CD14-positive monocyte (primary cell): ENCODE measurements at regions not wholly inside any gene's neighbourhood (a gene's known extent, or its start where the extent isn't known, plus 50 kb on each side); places are given as distances from the start of the nearest gene placed in this dataset.

ENCODE experiments used
- DNase-seq, 3 donors: peaks; one replicate each; pipeline ENCODE4 v3.0.0-alpha.2; 2011 to 2022
- H2AFZ ChIP-seq: 2 replicates; pipeline ENCODE4 v1.6.0; 2012; ENCODE audit warnings: mild to moderate bottlenecking, low read depth, low read length, inconsistent platforms; ENCODE audit not compliant: insufficient read depth, poor library complexity, severe bottlenecking
- H3K27ac ChIP-seq, 2 donors: 1 replicate in 1 of 2; 2 replicates in 1 of 2; pipeline ENCODE4 v1.5.1; 2012 to 2013; ENCODE audit warnings: low read length in 2 of 2, control low read depth in 1 of 2, inconsistent platforms in 1 of 2, low read depth in 1 of 2, mild to moderate bottlenecking in 1 of 2
- H3K27me3 ChIP-seq, 2 donors: one replicate each; pipeline versions ENCODE4 v1.6.0 to v1.6.1; 2011 to 2013; ENCODE audit warnings: low read length in 2 of 2; ENCODE audit not compliant: control insufficient read depth in 2 of 2, insufficient read depth in 2 of 2
- H3K36me3 ChIP-seq, 2 donors: replicated peaks in 1 of 2; 1 replicate in 1 of 2; 2 replicates in 1 of 2; pipeline versions ENCODE4 v1.5.1 to v1.6.1; 2012 to 2013; ENCODE audit warnings: low read length in 2 of 2, control low read depth in 1 of 2, inconsistent platforms in 1 of 2, mild to moderate bottlenecking in 1 of 2; ENCODE audit not compliant: insufficient read depth in 2 of 2, control insufficient read depth in 1 of 2
- H3K4me1 ChIP-seq, 2 donors: 1 replicate in 1 of 2; 2 replicates in 1 of 2; pipeline versions ENCODE4 v1.5.1 to v1.6.1; 2012 to 2013; ENCODE audit warnings: low read length in 2 of 2, control low read depth in 1 of 2, inconsistent platforms in 1 of 2, mild to moderate bottlenecking in 1 of 2, moderate library complexity in 1 of 2; ENCODE audit not compliant: insufficient read depth in 2 of 2, control insufficient read depth in 1 of 2
- H3K4me2 ChIP-seq: replicated peaks from 2 replicates; pipeline ENCODE3; 2012; ENCODE audit warnings: low read length, moderate library complexity, mild to moderate bottlenecking; ENCODE audit not compliant: poor library complexity, severe bottlenecking; ENCODE audit errors: extremely low read depth
- H3K4me3 ChIP-seq, 3 experiments: fragments of 200-600 bp in 1 of 3; sonication (generic) in 1 of 3; replicated peaks in 1 of 3; 1 replicate in 2 of 3; 2 replicates in 1 of 3; pipeline ENCODE4 v1.5.1; 2011 to 2013; ENCODE audit warnings: low read length in 3 of 3, mild to moderate bottlenecking in 3 of 3, control low read depth in 2 of 3, low read depth in 2 of 3, inconsistent platforms in 1 of 3, moderate library complexity in 1 of 3
- H3K79me2 ChIP-seq: 2 replicates; pipeline ENCODE4 v1.6.0; 2012; ENCODE audit warnings: mild to moderate bottlenecking, control low read depth, inconsistent platforms, low read length, moderate library complexity; ENCODE audit not compliant: insufficient read depth
- H3K9ac ChIP-seq: 2 replicates; pipeline ENCODE4 v1.6.0; 2017; ENCODE audit warnings: low read length, mild to moderate bottlenecking; ENCODE audit not compliant: insufficient read depth, poor library complexity, severe bottlenecking
- H3K9me3 ChIP-seq, 2 donors: replicated peaks in 1 of 2; 1 replicate in 1 of 2; 2 replicates in 1 of 2; pipeline versions ENCODE4 v1.5.1 to v1.6.1; 2012 to 2013; ENCODE audit warnings: low read length in 2 of 2, control low read depth in 1 of 2; ENCODE audit not compliant: control insufficient read depth in 1 of 2, insufficient read depth in 1 of 2
- H4K20me1 ChIP-seq: 2 replicates; pipeline ENCODE4 v1.6.0; 2012; ENCODE audit warnings: mild to moderate bottlenecking, low read length, control low read depth, moderate library complexity; ENCODE audit not compliant: insufficient read depth
- H3K27ac Mint-ChIP-seq, 7 donors: one replicate each; pipeline ENCODE4 v1.8.0; 2020; ENCODE audit warnings: mild to moderate bottlenecking in 7 of 7, mixed read lengths in 7 of 7, moderate library complexity in 6 of 7, inconsistent platforms in 2 of 7
- H3K27me3 Mint-ChIP-seq, 3 donors: one replicate each; pipeline ENCODE4 v1.8.0; 2021 to 2022; ENCODE audit warnings: low read depth in 3 of 3, mild to moderate bottlenecking in 3 of 3, mixed read lengths in 3 of 3, moderate library complexity in 3 of 3, inconsistent platforms in 1 of 3
- H3K36me3 Mint-ChIP-seq, 2 donors: one replicate each; pipeline ENCODE4 v1.8.0; 2020; ENCODE audit warnings: mixed read lengths in 2 of 2, inconsistent platforms in 1 of 2, mild to moderate bottlenecking in 1 of 2
- H3K4me1 Mint-ChIP-seq: one replicate; pipeline ENCODE4 v1.8.0; 2020; ENCODE audit warnings: mild to moderate bottlenecking, mixed read lengths
- H3K4me3 Mint-ChIP-seq, 2 donors: one replicate each; pipeline ENCODE4 v1.8.0; 2020; ENCODE audit warnings: mild to moderate bottlenecking in 2 of 2, mixed read lengths in 2 of 2, moderate library complexity in 1 of 2
- H3K9me3 Mint-ChIP-seq, 7 donors: one replicate each; pipeline ENCODE4 v1.8.0; 2020 to 2022; ENCODE audit warnings: mixed read lengths in 7 of 7, mild to moderate bottlenecking in 6 of 7, moderate library complexity in 6 of 7, inconsistent platforms in 2 of 7
- CTCF ChIP-seq: fragments of 200-600 bp; IDR thresholded peaks from one replicate; pipeline ENCODE4 v1.8.0; 2022; ENCODE audit warnings: antibody characterized with exemption, mild to moderate bottlenecking
- WGBS: methylation state at CpG from one replicate; pipeline ENCODE4 v1.1.5; 2013; ENCODE audit warnings: missing lambda C conversion rate; ENCODE audit not compliant: insufficient coverage; 5-methylcytosine and 5-hydroxymethylcytosine counted together
- intact Hi-C, 2 donors: fragments of 100-400 bp; cut with micrococcal nuclease; formaldehyde crosslinking; loops; one replicate each; pipeline versions ENCODE4 v1.15.0 to v1.15.1; 2023

GRCh38 chr10:111186358-111186757 lies 109.5 kb downstream of the ADRA2A start:
- WGBS, result no CpG with 5 or more reads among the region's 1 CpG
- Histone ChIP-seq H3K4me2 (no peak overlapping the region), H3K9ac (no peak overlapping the region), H2AFZ (no peak overlapping the region), H4K20me1 (no peaks in the 10 kb centered on the region), H3K79me2 (no peaks in the 10 kb centered on the region), H3K27me3 (no peaks in the 10 kb centered on the region), H3K27ac (no peak overlapping the region), H3K4me3 (no peak overlapping the region), H3K9me3 (no peaks in the 10 kb centered on the region), H3K4me1 (no peaks in the 10 kb centered on the region), H3K36me3 (no peaks in the 10 kb centered on the region)
- no peak for TF ChIP-seq CTCF
- H3K4me1 Mint-ChIP-seq, result no peaks in the 10 kb centered on the region
- no peak overlapping the region for H3K4me3 Mint-ChIP-seq
- H3K27me3 Mint-ChIP-seq, result peaks cover 0 to 4% (median 1%) of the 10 kb centered on the region in 3 donors
- intact Hi-C loops, result no loop called here
- no peak for DNase-seq
- H3K27ac Mint-ChIP-seq, result no peak overlapping the region
- no peaks in the 10 kb centered on the region for H3K36me3 Mint-ChIP-seq
- peaks cover 0 to 6% (median 2%) of the 10 kb centered on the region in 7 donors for H3K9me3 Mint-ChIP-seq

- H3K79me2 ChIP-seq, result no peaks in the 10 kb centered on the region
- no peaks in the 10 kb centered on the region for H4K20me1 ChIP-seq
- H3K4me1 ChIP-seq, result no peaks in the 10 kb centered on the region
- no peaks in the 10 kb centered on the region for H3K9me3 ChIP-seq
- H3K27ac ChIP-seq, result no peak overlapping the region
- no peaks in the 10 kb centered on the region for H3K36me3 ChIP-seq
- Mint-ChIP-seq H3K4me3 (no peak overlapping the region), H3K27ac (no peak overlapping the region), H3K27me3 (peaks cover 0 to 8% (median 4%) of the 10 kb centered on the region in 3 donors), H3K4me1 (no peaks in the 10 kb centered on the region), H3K9me3 (peaks cover 0 to 6% (median 2%) of the 10 kb centered on the region in 7 donors), H3K36me3 (no peaks in the 10 kb centered on the region)
- H2AFZ ChIP-seq, result no peak overlapping the region
- 94% methylated on average over 2 of the region's 4 CpGs for WGBS
- intact Hi-C loops, result no loop called here
- no peak for DNase-seq
- H3K27me3 ChIP-seq, result no peaks in the 10 kb centered on the region
- no peak for TF ChIP-seq CTCF
- H3K4me3 ChIP-seq, result no peak overlapping the region
- H3K9ac ChIP-seq, result no peak overlapping the region
- no peak overlapping the region for H3K4me2 ChIP-seq
These were observed 110.3 kb downstream of the ADRA2A start for GRCh38 chr10:111187096-111187495.
